ENCODE measurements at regions not wholly inside any gene's neighbourhood (a gene's known extent, or its start where the extent isn't known, plus 50 kb on each side); places are given as distances from the start of the nearest gene placed in this dataset.
"Not testable (repeated sequence)": the region's sequence is repeated elsewhere in the genome, so short reads cannot be mapped to it uniquely, and the experiment has no call there.

DNA sequence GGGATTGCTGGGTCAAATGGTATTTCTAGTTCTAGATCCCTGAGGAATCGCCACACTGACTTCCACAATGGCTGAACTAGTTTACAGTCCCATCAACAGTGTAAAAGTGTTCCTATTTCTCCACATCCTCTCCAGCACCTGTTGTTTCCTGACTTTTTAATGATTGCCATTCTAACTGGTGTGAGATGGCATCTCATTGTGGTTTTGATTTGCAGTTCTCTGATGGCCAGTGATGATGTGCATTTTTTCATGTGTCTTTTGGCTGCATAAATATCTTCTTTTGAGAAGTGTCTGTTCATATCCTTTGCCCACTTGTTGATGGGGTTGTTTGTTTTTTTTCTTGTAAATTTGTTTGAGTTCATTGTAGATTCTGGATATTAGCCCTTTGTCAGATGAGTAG is 220.3 kb downstream of the NPR3 start:
- not testable (repeated sequence) for DNase-seq

DNA sequence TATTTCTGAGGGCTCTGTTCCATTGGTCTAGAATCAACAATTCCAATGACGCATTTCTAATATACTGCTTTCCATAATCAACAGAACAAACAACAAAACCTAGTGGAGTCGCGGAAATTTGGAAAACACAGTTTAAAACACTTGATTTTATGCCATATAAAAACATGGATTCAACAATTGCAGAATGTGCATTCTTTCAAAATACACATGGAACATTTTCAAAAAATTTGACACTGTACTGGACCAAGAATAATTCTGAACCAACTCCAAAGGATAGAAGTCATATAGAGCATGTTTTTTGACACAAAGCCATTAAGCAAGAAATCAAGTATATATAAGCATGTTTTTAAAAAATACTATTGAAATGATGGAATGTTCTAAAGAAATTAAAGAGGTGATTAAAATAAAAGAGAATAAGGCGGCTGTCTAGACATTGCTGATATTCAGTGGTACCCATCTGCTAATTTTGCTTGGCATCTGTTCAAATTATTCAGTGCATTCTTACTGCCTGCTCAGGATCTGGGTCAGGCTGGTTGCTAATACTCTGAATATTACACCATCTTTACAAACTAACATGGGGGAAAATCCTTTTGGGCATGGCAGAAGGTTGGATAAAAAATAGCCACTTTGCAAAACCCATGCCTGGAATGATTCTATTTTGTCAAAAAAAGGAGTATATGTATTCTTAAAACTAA is 221.3 kb downstream of the NPR3 start:
- no peak for DNase-seq

DNA sequence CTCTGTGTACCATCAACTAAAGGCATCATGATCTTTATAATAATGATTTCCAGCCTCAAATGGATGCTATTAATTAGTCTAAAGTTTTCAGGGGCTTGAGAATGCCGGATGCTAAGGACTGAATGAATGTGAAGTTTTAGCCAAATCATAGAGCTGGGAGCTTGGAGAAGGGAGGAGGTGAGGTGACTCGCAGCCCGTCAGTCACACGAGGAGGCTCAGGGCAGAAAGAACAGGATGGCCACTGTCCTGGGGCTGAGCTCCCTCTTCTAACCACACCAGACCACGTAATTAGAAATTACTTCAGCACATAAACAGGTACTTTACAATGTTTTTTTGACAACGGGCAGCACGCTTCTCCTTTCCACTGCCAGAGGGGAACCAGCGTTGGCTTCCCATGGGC is 222.6 kb downstream of the NPR3 start:
- no peak for DNase-seq

DNA sequence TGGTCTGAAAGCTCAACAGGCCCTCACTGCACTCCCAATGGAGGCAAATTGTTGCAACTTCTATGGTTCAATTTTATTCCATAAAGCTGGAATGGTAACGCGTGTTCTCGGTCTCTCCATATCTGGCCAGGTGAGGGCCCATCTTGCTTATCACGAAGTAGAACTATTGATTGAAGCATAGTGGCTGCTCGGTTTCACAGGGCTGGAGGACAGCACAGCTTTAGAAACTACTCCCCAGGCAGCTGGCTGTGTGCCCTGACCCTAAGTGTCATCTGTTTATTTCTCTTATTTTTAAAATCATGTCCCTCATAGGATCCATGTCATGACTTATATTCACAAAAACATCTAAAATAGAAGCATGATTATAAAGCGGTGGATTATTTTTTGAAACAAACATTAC is 223.4 kb downstream of the NPR3 start:
- DNase-seq, result no peak

DNA sequence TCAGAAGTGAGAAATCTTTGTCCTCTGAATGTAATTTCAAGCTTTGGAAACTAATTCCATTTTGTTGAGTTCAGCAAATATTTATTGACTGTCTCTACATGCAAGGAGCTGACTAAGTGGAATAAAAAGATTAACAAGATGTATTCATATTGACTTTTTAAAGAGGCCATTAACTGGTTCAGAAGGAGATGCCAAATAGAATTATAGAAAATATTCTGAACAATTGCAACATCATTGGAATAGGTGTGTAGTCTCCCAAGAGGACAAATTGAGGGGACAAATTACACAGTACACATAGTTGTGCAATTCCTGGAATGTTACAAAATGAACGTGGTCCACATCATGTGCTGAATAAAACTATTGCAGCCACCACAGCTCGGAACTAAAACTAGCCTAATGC is 224.2 kb downstream of the NPR3 start:
- DNase-seq, result no peak

DNA sequence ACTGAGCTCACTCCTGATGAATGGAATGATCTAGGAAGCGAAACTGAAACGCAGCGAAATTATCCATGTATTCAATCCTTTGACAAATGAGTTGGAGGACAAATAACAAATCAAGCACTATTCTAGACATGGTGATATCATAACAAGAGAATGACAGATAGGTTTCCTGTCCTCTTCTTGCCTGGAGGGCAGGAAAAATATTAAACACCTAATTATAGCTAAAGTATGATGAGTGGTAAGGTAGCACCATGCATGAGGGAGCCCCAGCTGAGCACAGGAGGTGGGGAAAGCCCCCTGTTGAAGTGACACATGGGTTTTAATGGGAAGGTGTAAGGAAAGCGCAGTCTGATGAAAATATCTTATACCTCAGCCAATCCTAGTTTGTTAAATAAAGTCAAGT is 225.2 kb downstream of the NPR3 start:
- no peak for DNase-seq

DNA sequence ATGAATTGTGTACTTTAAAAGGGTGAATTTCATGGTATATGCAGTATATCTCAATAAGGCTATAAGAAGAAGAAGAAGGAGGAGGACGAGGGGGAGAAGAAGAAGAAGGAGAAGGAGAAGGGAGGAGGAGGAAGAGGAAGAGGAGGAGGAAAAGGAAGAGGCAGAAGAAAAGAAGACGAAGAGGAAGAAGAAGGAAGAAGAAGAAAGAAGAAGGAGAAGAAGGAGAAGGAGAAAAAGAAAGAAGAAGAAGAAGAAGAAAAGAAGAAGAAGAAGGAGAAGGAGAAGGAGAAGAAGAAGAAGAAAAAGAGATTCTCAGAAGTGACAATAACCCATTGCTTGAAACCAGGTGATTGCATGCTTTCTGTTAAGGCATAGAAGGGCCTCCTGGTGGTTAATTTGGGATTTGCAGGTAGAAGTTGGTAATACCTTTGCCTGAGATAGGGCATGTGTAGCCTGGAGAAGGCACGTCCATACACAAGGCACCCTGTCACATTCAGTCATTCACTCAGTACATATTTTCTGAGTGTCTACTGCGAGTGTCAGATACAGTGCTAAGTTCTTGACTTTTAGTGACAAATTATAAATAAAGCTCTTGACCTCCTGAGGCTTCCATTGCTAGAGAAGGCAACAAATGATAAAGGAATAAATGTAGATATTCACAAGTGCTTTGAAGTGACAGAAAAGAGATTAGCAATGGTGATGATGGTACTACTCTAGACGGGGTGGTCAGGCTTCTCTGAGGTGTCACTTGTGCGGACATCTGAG is 231.3 kb downstream of the NPR3 start:
- DNase-seq, result peak; percentile 12

DNA sequence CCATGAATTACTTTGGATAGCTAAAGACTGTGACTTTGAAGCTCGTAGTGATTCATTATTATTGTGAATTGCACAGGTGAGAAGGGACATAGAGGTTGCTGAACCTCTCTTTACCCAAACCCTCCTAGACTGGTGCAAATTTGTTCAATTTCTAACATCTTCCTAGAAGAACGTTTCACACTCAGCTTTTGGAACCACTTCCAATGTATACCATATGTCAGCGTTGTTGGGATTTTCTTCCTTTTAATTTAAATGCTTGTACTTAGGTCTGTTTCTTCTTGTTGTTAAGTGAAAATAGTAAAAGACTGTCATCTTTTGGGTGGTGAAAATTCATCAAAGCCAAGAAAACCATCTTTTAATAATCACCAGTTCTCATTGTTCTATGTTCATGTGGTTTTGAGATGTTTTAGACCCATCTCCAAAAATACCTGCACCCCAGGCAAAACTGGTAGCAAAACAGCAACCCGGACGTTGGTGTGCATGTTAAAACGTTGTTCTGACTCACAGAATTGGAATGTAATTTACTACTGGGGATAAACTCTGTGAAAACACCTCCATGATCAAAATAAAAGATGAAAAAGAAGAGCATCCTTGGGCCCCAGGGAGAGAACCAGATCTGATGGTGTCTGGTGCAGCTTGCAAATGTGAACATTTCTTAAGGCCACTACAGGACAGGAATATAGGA is 238.3 kb downstream of the NPR3 start:
- no peak for DNase-seq

DNA sequence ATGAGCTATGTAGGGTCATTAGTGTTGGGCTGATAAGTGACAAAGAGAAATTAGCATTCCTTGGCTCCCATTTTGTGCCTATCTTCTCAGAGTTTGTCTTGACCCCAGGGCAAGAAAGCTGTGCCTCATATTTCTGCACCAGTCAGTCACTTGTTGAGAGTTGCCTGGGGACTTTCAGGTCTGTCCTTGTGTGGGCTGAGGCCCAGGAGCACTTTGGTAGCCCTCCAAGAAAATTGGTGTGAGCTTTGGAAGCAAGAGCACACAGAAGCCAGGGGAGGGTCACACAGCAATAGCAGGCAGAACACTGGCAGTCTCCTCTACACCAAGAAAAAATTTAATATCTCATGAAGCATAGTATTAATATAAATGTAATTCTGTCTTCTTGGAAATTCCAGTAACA is 239.9 kb downstream of the NPR3 start:
- DNase-seq, result no peak

DNA sequence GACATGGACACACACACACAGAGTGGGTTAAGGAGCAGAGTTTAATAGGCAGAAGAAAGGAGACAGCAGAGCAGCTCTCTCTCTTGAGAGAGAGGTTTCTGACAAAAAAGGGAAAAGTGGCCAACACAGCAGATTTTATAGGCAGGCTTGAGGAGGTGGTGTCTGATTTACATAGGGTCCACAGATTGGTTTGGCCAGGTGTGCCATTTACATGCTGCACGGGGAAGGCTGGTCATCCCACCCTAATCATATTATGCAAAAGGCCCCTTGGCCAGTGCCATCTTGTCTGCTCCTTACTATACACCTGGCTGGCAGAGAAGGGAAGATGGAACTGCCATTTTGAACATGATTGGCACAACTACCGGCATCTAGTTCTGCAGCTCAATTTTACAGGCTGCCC is 240.8 kb downstream of the NPR3 start:
- DNase-seq, result no peak

DNA sequence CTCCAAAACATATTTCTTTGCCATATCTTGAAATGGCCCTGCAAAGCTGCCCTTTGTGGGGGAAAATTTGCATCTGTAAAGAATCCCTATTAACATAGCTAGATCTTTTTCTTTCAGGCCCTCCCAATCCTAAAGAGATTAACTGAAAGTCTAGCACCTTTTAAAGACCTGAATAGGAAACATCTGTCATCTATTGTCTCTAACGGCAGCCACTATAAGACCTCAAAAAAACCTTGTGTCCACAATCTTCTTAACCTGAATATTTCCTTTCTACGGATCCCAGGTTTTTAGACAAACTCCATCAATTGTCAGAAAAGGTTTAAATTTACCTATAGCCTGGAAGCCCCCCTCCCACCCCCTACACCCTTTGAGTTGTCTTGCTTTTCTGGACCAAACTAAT is 241.3 kb downstream of the NPR3 start:
- not testable (repeated sequence) for DNase-seq

DNA sequence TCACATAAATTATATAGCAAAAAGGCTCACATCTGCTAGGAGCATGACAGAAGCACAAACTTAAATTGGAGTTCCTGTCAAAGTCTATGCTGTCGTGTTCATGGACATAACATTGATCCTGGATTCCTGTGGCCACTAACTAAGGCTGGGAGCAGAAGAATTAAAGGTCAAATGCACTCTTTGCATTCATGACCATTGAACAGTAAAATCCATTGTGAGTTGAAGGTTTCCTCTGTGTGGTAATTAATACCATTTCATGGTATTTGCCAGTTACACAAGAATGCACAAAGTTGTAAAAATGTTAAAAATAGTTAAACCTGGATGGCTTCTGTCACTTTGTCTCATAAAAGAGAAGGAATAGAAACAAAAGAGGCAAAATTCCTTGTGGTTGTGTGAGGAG is 242.6 kb downstream of the NPR3 start:
- no peak for DNase-seq

DNA sequence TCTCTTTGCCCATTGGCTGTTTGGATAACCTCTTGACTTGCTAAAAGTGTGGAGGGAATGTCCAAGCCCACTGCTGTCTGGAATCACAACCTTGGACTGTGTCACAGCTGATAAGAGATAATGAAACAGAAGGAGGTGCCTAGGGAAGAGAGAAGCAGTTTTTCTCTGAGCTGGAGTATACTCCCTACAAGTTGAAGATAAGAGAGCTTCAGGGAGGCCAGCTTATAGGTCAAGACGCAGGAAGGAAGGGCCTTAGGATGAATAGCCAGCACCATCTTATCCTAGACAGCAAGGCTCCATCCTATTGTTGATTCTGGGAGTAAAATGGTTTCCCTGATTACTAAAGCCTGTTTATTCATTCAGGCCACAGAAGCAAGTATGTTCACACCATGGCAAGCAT is 244.7 kb downstream of the NPR3 start:
- no peak for DNase-seq

DNA sequence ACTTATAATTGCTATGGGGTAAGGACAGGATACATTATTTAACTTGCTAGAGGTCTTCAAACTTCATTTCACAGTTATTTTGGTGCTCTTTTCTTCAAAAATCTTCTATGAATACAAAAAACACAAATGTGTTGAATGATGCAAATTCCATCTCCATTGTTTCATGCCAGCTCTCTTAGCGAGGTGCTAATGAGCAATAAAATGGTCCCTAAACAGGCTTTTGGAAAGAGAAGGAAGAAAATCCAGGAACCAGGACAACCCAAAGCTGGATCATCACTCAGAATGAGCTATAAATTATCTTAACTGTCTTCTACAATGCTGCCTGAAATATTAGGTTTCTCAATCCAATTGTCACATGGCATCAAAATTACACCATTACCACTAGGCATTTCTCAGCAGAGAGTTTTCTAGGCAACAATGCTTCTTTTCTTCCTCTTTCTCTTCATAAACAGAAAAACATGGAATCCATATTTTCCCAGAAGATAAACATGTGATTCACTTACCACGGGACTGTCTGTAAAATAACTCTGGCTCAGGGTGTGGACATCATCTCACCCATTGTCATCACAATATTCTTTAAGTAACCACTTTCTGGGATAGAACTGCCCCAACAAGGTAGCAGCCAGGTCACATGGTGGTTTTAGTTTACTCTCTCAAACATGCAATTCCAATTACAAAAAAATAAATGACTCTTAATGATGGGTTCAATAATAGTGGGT is 249.4 kb downstream of the NPR3 start:
- no peak for DNase-seq

DNA sequence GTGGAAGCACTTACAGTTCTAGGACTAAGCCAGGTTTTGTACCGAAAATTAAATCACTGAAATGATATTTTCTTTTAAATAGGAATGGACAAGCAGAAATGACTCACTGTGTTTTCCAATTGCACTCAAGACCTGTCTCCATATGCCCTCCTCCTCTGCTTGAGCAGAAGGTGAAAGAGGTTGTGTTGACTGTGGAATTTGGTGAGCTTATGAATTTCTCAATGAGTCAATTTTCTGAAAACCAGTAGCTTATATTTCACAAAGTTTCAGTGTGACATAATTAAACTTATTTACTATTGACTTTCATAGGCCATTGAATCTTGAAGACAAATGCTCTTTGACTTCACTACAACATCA is 249.9 kb downstream of the NPR3 start:
- DNase-seq, result no peak

DNA sequence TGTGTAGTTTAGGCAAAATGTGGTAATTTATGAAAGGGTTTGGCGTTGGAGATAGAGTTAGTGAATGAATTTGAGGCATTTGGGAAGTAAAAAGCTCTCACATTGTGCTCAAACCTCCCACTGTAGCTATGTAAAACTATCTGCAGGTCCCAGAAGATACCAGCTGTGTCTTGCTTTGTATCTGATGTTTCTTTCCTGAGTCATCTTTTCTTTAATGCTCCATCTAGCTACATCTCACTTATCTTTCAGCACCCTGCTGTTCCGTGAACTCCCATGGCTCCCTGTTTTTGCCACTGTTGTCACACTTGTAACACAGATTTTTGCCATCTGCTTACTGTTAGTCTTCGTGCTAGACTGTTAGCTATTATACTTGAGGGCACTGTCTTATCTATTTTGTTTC is 253.1 kb downstream of the NPR3 start:
- no peak for DNase-seq

DNA sequence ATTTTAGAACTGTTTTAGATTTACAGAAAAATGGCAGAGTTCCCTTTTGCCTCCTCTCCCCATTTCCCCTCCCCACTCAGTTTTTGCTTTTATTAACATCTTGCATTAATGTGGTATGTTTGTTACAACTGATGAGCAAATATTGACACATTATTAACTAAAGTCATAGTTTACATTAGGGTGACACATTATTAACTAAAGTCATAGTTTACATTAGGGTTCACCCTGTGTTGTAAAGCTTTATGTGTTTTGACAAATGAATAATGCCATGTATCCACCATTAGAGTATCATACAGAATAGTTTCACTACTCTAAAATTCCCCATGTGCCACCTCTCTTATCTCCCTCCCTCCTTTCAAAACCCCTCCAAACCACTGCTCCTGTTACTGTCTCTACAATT is 262.5 kb downstream of the NPR3 start:
- no peak for DNase-seq

DNA sequence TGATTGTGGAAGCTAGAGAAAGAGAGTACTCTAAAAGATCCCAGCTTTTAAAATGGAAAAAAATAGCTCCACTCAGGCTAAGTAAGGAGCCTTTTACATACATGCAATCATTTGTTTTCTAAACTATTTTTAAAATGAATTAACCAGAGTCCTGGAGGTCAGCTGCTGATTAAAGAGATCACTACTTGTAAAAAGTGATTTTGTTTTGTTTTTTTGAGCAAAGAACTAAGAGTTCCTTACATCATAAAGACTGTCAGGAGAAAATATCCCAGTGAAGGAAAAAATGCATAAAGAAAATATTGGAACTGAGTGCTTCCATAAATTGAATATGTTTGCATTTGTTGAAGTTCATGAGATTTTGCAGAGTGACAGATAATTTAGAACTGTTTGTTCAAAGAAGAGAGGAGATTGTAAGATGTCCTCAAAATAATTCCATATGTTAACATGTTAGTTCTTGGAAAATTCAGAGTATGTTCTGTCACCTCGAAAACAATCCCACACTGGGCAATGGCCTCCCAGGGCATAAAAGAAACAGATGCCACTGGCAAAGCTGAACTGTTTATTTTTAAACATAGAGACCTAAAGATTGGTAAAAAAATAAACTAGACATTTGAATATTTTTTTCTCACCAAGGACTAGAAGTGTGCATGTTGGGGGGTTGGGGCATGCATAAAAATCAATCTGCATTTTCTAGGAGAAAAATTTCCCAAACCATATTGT is 264.7 kb downstream of the NPR3 start:
- DNase-seq, result no peak

DNA sequence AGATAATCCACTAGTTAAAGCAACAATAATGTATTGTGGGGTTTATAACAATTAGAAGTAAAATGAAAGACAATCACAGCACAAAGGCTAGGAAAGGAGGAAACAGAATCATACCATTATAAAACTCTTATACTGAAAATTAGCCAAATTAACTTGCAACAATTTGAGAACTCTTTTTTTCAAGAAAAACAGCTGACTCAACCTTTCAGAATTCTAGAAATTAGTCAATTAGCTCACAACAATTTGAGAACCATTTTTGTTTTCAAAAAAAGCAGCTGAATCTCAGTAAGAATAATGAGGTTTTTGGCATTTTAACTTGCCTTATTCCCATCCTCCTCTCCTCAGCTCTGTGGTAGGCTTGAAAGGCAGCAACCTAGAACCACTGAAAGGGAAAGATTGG is 269.9 kb downstream of the NPR3 start:
- no peak for DNase-seq

DNA sequence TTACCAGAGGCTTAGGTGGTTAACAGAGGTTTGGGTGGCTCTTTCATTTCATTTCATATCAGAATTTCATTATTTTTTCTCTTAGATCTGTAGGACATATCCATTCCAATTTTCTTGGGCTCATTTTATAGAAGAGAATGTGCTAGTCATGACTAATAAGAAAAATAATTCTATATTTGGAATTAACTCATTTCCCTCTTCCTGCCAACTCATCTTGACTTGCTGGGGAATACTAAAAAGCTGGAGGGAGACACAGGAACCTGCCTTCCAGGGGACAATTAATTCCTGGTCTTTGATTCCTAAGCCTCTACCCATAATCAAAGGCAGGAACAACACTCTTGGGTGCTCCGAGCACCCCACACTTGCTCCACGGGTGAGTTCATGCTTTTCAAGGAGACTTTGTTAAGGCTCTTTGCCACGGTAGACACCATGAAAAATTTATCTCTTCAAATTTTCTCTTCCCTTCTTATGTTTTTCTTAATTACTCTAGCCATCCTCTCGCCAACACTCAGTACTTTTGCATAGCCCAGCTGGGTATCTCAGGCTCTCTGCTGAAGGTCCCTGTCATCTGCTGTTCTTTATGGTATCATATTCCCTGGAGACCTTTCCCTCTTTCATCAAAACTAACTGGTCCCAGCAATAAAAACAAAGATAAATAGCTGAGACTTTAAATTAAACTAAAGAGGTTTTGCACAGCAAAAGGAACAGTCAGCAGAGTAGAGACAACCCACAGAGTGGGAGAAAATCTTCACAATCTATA is 273.9 kb downstream of the NPR3 start:
- no peak for DNase-seq

DNA sequence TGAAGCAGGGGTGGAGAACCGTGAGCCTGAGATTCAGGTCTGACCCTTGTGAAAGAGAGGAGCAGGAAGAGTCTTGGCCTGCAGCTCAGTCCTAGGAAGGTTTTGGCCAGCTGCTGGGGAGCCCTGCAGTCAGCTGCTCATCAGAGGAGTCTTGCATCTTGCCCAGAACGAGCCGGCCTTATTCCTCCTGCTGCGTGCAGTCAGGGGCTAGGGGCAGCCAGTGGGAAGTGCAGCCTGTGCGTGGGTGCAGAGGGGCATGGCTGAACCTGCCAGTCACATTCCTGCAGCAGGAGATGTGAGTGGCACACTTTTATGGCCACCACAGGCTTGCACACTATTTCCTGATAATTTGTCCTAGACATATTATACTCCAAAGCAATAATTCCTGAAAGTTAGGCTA is 278.7 kb downstream of the NPR3 start:
- DNase-seq, result no peak

Measured in activated CD4-positive, alpha-beta T cell treated with anti-CD3 and anti-CD28 coated beads for 48 hours (primary cell).